Colonic mucosa (tissue), 4 donors: ENCODE measurements at regions not wholly inside any gene's neighbourhood (a gene's known extent, or its start where the extent isn't known, plus 50 kb on each side); places are given as distances from the start of the nearest gene placed in this dataset.
A peak's percentile ranks its signal among the peaks of the same experiment; 100 is the strongest.

Experiments used
- DNase-seq: peaks from one replicate; pipeline ENCODE4 v3.0.0-alpha.2; 2020
- H3K27ac ChIP-seq: fragments of 200-600 bp; one replicate; pipeline ENCODE4 v1.8.0; 2021
- H3K27me3 ChIP-seq: fragments of 200-600 bp; one replicate; pipeline ENCODE4 v1.8.0; 2021
- H3K36me3 ChIP-seq: fragments of 200-600 bp; one replicate; pipeline ENCODE4 v1.8.0; 2021
- H3K4me1 ChIP-seq: fragments of 200-600 bp; one replicate; pipeline ENCODE4 v1.8.0; 2021; ENCODE audit warnings: mild to moderate bottlenecking
- H3K4me3 ChIP-seq: fragments of 200-600 bp; one replicate; pipeline ENCODE4 v1.8.0; 2021
- H3K9ac ChIP-seq, 2 donors: one replicate each; pipeline ENCODE4 v1.7.0; 2013; ENCODE audit warnings: control low read depth in 2 of 2, low read depth in 2 of 2, low read length in 2 of 2
- H3K9me3 ChIP-seq: fragments of 200-600 bp; one replicate; pipeline ENCODE4 v1.8.0; 2021
- CTCF ChIP-seq: fragments of 200-600 bp; IDR thresholded peaks from one replicate; pipeline ENCODE4 v1.8.0; 2022; ENCODE audit warnings: antibody characterized with exemption, mild to moderate bottlenecking
- intact Hi-C: fragments of 100-400 bp; cut with DNase I; formaldehyde crosslinking; loops from one replicate; pipeline ENCODE4 v1.14.1; 2022
- donor health status: healthy.
- donor health status: DM: no; HTN: no; CAD: no.
- donor health status: DM: no; HTN: no; CAD: no.

GRCh38 chr6:6886171-6886885, 221.4 kb upstream of the RREB1 start:
- no peak for DNase-seq
- H3K4me3 ChIP-seq = no peak overlapping the region
- no peaks in the 10 kb centered on the region for H3K27me3 ChIP-seq
- intact Hi-C loops = no loop called here
- peak overlapping the region in 1 of 2 donors; percentile 14 for H3K9ac ChIP-seq
- H3K27ac ChIP-seq = no peak overlapping the region
- no peak for TF ChIP-seq CTCF
- H3K4me1 ChIP-seq = peaks cover 8% of the 10 kb centered on the region
- no peaks in the 10 kb centered on the region for H3K36me3 ChIP-seq
- no peaks in the 10 kb centered on the region for H3K9me3 ChIP-seq

DNA sequence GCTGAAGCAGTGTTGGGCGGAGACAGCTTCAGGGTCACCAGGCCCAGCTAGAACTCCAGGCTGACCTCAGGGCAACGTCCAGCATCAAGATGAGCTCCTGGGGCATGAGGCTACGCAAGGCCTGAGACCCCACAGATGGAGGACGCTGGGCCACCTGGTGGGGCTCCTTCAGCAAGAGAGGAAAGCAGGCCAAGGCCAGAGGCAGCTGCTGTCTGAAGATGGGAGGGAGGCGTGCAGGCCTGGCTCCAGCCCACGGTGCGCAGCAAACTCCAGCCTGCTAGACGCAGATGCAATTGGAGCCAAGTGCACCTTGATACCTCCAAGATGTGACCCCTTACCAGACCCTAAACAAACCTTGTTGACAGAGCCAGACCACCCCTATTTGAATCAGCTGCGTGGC, 220.9 kb upstream of the RREB1 start:
- H3K27me3 ChIP-seq = no peaks in the 10 kb centered on the region
- H3K27ac ChIP-seq = no peak overlapping the region
- no peak for DNase-seq
- H3K4me1 ChIP-seq = peaks cover 8% of the 10 kb centered on the region
- H3K9ac ChIP-seq = no peak overlapping the region
- H3K9me3 ChIP-seq = no peaks in the 10 kb centered on the region
- no peaks in the 10 kb centered on the region for H3K36me3 ChIP-seq
- no peak for TF ChIP-seq CTCF
- no peak overlapping the region for H3K4me3 ChIP-seq
- intact Hi-C loops = no loop called here

DNA sequence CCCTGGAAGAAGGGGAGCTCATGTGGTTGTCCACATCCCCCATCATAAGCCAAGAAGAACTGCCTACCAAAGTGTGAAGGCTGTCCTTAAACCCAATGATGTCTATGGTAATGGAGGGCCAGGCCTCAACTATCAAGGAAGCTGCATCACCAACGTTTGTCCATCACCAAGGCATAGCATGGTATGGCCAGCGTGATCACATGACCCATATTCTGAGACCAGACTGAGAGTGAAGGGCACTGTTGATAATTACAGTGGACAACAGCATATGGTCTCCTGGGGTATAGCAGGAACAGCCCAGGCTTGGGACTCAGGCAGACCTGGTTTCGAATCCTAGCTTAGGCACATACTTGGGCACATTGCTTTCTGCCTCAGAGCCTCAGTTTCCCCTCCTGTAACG, 218.2 kb upstream of the RREB1 start:
- intact Hi-C loops = no loop called here

GRCh38 chr6:6890400-6890858, 217.3 kb upstream of the RREB1 start:
- Histone ChIP-seq H3K9me3 (no peaks in the 10 kb centered on the region), H3K27me3 (no peaks in the 10 kb centered on the region), H3K4me3 (no peak overlapping the region), H3K36me3 (no peaks in the 10 kb centered on the region), H3K9ac (peak overlapping the region in 1 of 2 donors; percentile 7), H3K27ac (peak overlapping the region; percentile 52), H3K4me1 (peaks cover 8% of the 10 kb centered on the region)
- intact Hi-C loops = no loop called here
- no peak for TF ChIP-seq CTCF
- peak; percentile 77 for DNase-seq

More for the DNA sequence above, 218.2 kb upstream of the RREB1 start:
- H3K27me3 ChIP-seq = no peaks in the 10 kb centered on the region
- no peak overlapping the region for H3K9ac ChIP-seq
- H3K36me3 ChIP-seq = no peaks in the 10 kb centered on the region
- peaks cover 8% of the 10 kb centered on the region for H3K4me1 ChIP-seq
- no peak for DNase-seq
- TF ChIP-seq CTCF = no peak
- no peak overlapping the region for H3K27ac ChIP-seq
- no peak overlapping the region for H3K4me3 ChIP-seq
- no peaks in the 10 kb centered on the region for H3K9me3 ChIP-seq

- no peaks in the 10 kb centered on the region for H3K36me3 ChIP-seq
- H3K4me3 ChIP-seq = no peak overlapping the region
- DNase-seq = peak; percentile 90
- intact Hi-C loops = no loop called here
- peak overlapping the region; percentile 52 for H3K27ac ChIP-seq
- H3K9me3 ChIP-seq = no peaks in the 10 kb centered on the region
- H3K27me3 ChIP-seq = no peaks in the 10 kb centered on the region
- peaks cover 8% of the 10 kb centered on the region for H3K4me1 ChIP-seq
- H3K9ac ChIP-seq = peak overlapping the region in 1 of 2 donors; percentile 7
- TF ChIP-seq CTCF = no peak
Measured at GRCh38 chr6:6891125-6891721, 216.5 kb upstream of the RREB1 start.
